ENCODE measurements at regions not wholly inside any gene's neighbourhood (a gene's known extent, or its start where the extent isn't known, plus 50 kb on each side); places are given as distances from the start of the nearest gene placed in this dataset.

GRCh38 chr12:127802271-127802670, 464.7 kb upstream of the TMEM132C start:
- TF ChIP-seq CTCF (IDR thresholded peaks at IDR 0.05) (no peak), POLR2A (IDR thresholded peaks at IDR 0.05) (no peak)

All from heart left ventricle (tissue), 13 donors.